ENCODE measurements at regions not wholly inside any gene's neighbourhood (a gene's known extent, or its start where the extent isn't known, plus 50 kb on each side); places are given as distances from the start of the nearest gene placed in this dataset.
A peak's percentile ranks its signal among the peaks of the same experiment; 100 is the strongest.

DNA sequence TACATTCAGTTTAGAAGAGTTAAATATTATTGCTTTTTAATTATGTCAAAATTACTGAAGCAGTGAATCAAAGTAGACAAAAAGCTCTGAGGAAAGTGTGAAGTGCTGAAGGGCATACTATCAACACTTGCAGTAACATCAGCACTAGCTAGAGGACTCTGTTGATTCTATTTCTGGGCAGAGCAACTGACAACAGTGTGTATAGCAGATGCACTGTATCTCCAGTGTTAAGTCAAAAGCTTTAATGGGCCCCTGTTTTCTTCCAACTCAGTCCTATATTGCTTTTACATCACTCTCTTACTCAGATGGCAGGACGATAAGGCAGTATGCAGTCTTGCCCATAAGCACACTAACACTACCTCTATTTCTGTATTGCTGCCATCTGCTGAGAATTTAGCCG, 435.2 kb upstream of the AMOT start:
- H3K4me3 ChIP-seq (ENCODE audit: low read depth, low read length), result no peak overlapping the region
- TF ChIP-seq, protein P1, sequence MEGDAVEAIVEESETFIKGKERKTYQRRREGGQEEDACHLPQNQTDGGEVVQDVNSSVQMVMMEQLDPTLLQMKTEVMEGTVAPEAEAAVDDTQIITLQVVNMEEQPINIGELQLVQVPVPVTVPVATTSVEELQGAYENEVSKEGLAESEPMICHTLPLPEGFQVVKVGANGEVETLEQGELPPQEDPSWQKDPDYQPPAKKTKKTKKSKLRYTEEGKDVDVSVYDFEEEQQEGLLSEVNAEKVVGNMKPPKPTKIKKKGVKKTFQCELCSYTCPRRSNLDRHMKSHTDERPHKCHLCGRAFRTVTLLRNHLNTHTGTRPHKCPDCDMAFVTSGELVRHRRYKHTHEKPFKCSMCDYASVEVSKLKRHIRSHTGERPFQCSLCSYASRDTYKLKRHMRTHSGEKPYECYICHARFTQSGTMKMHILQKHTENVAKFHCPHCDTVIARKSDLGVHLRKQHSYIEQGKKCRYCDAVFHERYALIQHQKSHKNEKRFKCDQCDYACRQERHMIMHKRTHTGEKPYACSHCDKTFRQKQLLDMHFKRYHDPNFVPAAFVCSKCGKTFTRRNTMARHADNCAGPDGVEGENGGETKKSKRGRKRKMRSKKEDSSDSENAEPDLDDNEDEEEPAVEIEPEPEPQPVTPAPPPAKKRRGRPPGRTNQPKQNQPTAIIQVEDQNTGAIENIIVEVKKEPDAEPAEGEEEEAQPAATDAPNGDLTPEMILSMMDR (IDR thresholded peaks at IDR 0.05; ENCODE audit: borderline replicate concordance, insufficient read depth, low read depth, low read length), result no peak

- TF ChIP-seq, protein P1 (IDR thresholded peaks at IDR 0.05; ENCODE audit: borderline replicate concordance, insufficient read depth, low read depth, low read length), result no peak
- no peak overlapping the region for H3K4me3 ChIP-seq (ENCODE audit: low read depth, low read length)
These were observed 434.2 kb upstream of the AMOT start for GRCh38 chrX:113274791-113275190.

DNA sequence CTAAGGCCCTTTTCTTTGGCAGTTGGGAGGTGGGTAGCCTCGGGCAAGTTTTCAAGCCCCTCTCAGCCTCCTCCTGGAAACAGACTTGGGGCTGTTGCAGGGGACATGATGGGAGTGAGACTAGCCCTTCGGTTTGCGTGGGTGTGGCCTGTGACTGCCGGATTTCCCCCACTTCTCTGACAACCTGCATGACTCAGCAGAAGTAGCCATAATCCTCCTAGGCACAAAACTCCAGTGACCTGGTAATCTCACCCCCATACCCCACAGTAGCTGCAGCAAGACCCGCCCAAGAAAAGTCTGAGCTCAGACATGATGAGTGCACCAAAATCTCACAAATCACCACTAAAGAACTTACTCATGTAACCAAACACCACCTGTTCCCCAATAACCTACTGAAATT, 433.7 kb upstream of the AMOT start:
- TF ChIP-seq, protein P1 (IDR thresholded peaks at IDR 0.05; ENCODE audit: borderline replicate concordance, insufficient read depth, low read depth, low read length), result no peak
- no peak overlapping the region for H3K4me3 ChIP-seq (ENCODE audit: low read depth, low read length)

DNA sequence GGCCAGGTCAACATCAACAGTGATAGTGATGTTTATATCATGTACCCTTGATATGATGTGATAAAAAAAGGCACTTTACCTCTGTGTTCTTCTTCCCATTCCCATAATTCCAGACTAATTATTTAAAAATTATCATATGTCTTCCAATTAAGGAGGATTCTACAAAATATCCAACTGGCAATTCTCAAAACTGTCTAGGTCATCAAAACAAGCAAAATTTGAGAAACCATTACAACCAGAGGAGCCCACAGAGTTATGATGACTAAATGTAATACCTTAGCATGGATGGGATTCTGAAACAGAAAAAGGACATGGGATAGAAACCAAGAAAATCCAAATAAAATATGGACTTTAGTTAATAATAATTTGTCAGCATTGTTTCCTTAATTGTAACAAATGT, 428.6 kb upstream of the AMOT start:
- no peak overlapping the region for H3K4me3 ChIP-seq (ENCODE audit: low read depth, low read length)
- TF ChIP-seq, protein P1 (IDR thresholded peaks at IDR 0.05; ENCODE audit: borderline replicate concordance, insufficient read depth, low read depth, low read length), result no peak

DNA sequence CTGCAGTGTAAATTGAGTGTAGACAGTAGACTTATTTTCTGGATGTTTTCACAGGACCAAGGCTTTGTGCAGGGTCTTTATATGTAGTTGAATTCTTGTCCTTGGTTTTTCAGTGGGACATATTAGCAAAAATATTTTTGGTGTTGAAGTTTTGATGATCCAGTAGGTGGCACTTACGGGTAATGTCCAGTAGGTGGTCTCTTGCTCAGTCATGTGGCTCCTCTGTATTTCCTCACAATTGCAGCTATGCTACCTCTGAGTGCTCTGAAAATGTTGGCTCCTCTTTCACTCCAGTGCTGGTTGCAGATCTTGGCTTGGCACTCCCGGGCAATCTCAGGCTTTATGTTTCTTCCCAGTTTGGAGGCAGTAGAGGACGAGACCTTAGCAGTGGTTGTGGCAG, 419.8 kb upstream of the AMOT start:
- TF ChIP-seq, protein P1 (IDR thresholded peaks at IDR 0.05; ENCODE audit: borderline replicate concordance, insufficient read depth, low read depth, low read length), result peak; percentile 34
- H3K4me3 ChIP-seq (ENCODE audit: low read depth, low read length), result no peak overlapping the region

DNA sequence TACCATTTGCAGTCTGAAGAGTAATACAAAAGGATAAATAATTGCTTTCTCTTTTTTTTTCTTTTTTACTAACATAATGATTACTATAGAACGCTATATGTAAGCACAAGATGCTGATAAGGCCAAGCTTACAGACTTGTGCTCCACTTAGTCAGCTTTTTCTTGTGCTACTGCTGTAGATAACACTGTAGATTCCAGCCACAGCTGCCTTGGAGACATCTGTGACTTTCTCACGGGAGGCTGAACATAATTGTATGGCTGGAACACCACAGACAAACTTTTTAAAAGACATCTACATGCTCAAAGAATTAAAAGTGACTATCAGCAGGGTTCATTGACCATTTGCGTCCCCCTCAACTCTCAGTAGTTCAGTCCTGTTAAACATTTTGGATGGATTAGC, 381.7 kb upstream of the AMOT start:
- H3K4me3 ChIP-seq (ENCODE audit: low read depth, low read length), result no peak overlapping the region
- TF ChIP-seq, protein P1 (IDR thresholded peaks at IDR 0.05; ENCODE audit: borderline replicate concordance, insufficient read depth, low read depth, low read length), result no peak

GRCh38 chrX:113212052-113212451, 371.4 kb upstream of the AMOT start:
- TF ChIP-seq, protein P1 (IDR thresholded peaks at IDR 0.05; ENCODE audit: borderline replicate concordance, insufficient read depth, low read depth, low read length), result no peak

More at GRCh38 chrX:113212052-113212451, 371.4 kb upstream of the AMOT start:
- H3K4me3 ChIP-seq (ENCODE audit: low read depth, low read length), result no peak overlapping the region

All from GM12875 (cell line).